ENCODE measurements at regions not wholly inside any gene's neighbourhood (a gene's known extent, or its start where the extent isn't known, plus 50 kb on each side); places are given as distances from the start of the nearest gene placed in this dataset.

GRCh38 chr17:14805348-14805747, 459.8 kb downstream of the PMP22 start:
- Histone ChIP-seq H3K27ac (ENCODE audit: low read depth, low read length) (no peak overlapping the region), H3K27me3 (ENCODE audit: control insufficient read depth, insufficient read depth, low read length) (no peaks in the 10 kb centered on the region), H3K9me3 (ENCODE audit: control insufficient read depth, insufficient read depth, low read length) (peaks cover 3% of the 10 kb centered on the region; the same call in 1 of the 2 replicates), H3K4me3 (ENCODE audit: low read depth, low read length) (no peak overlapping the region)
- TF ChIP-seq, protein P1, sequence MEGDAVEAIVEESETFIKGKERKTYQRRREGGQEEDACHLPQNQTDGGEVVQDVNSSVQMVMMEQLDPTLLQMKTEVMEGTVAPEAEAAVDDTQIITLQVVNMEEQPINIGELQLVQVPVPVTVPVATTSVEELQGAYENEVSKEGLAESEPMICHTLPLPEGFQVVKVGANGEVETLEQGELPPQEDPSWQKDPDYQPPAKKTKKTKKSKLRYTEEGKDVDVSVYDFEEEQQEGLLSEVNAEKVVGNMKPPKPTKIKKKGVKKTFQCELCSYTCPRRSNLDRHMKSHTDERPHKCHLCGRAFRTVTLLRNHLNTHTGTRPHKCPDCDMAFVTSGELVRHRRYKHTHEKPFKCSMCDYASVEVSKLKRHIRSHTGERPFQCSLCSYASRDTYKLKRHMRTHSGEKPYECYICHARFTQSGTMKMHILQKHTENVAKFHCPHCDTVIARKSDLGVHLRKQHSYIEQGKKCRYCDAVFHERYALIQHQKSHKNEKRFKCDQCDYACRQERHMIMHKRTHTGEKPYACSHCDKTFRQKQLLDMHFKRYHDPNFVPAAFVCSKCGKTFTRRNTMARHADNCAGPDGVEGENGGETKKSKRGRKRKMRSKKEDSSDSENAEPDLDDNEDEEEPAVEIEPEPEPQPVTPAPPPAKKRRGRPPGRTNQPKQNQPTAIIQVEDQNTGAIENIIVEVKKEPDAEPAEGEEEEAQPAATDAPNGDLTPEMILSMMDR (IDR thresholded peaks at IDR 0.05; ENCODE audit: low read depth, low read length) = no peak
- POLR2A ChIA-PET = no interaction called here
- DNase-seq (ENCODE audit: low read depth, low spot score) = no peak
- CTCF ChIA-PET = no interaction called here

DNA sequence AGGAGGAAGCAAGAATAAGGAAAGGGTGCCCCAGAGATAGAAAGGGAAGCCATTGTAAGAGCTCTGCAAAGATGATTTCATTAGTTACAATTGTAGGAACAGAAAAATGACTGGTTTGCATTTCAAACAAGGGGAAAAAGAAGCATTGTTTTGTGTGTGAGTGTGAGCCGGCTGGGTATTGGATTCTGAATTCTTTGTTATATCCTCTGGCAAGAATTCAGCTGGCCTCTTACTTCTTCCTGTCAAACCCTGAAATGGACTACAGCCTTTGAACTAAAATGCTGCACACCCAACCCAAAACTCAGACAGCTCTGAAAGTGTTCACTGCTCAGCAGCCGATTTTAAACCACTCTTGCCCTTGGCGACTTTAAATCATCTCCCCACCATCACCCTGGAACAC, 461.3 kb downstream of the PMP22 start:
- ChIA-PET POLR2A (no interaction called here), CTCF (interaction anchor here (1.9 kb wide), 1 partner anchor 123 kb away, joined by 5 read pairs; no protein-coding TSS in a partner anchor)
- H3K9me3 ChIP-seq (ENCODE audit: control insufficient read depth, insufficient read depth, low read length) = peaks cover 4% of the 10 kb centered on the region; the same call in 1 of the 2 replicates
- no peak overlapping the region for H3K4me3 ChIP-seq (ENCODE audit: low read depth, low read length)
- TF ChIP-seq, protein P1 (IDR thresholded peaks at IDR 0.05; ENCODE audit: low read depth, low read length) = no peak
- H3K27ac ChIP-seq (ENCODE audit: low read depth, low read length) = no peak overlapping the region
- no peak for DNase-seq (ENCODE audit: low read depth, low spot score)
- no peaks in the 10 kb centered on the region for H3K27me3 ChIP-seq (ENCODE audit: control insufficient read depth, insufficient read depth, low read length)

- Histone ChIP-seq H3K27ac (ENCODE audit: low read depth, low read length) (no peak overlapping the region), H3K27me3 (ENCODE audit: control insufficient read depth, insufficient read depth, low read length) (no peaks in the 10 kb centered on the region), H3K9me3 (ENCODE audit: control insufficient read depth, insufficient read depth, low read length) (peaks cover 4% of the 10 kb centered on the region; the same call in 1 of the 2 replicates), H3K4me3 (ENCODE audit: low read depth, low read length) (no peak overlapping the region)
- no peak for DNase-seq (ENCODE audit: low read depth, low spot score)
- TF ChIP-seq, protein P1 (IDR thresholded peaks at IDR 0.05; ENCODE audit: low read depth, low read length) = no peak
- ChIA-PET POLR2A (no interaction called here), CTCF (no interaction called here)
These were observed 467.3 kb downstream of the PMP22 start for GRCh38 chr17:14797801-14798200.

DNA sequence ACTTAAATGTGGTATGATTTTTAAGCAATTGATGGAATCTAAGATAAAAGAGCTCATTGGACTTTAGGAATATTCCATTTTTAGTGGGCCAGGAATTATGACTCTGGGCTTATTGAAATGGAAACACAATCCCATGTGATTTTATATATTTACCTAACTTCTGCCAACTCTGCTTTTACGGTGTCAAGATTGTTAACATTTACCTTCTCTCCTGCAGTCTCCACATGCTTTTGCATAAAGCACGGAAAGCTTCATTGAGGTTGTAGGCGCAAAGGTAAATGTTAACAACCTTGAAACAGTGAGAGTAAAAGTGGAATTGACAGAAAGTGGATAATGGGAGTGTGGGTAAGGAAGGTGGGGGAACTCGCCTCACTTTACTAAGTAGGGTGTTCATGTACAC, 468.1 kb downstream of the PMP22 start:
- TF ChIP-seq, protein P1 (IDR thresholded peaks at IDR 0.05; ENCODE audit: low read depth, low read length) = no peak
- ChIA-PET POLR2A (no interaction called here), CTCF (no interaction called here)

DNA sequence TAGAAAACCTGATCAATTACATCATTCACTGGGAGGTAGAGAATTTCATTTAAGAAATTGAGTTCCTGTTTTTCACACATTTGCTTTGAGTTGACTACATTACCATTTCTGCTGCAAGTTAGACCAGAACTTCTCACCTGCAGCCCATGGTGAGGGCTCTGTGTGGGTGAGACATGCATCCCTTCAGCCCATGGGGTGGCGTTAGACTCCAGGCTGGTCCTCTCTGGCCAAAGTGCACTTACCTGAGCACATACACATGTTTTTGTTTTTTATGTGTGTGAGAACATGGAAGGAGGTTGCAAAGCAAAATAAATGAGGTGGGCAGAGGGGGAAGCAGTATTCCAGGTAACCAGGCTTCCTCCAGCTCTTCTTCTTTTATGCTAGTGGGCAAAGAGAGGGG, 470.2 kb downstream of the PMP22 start:
- Histone ChIP-seq H3K27me3 (ENCODE audit: control insufficient read depth, insufficient read depth, low read length) (no peaks in the 10 kb centered on the region), H3K9me3 (ENCODE audit: control insufficient read depth, insufficient read depth, low read length) (no peaks in the 10 kb centered on the region), H3K4me3 (ENCODE audit: low read depth, low read length) (no peak overlapping the region), H3K27ac (ENCODE audit: low read depth, low read length) (no peak overlapping the region)
- CTCF ChIA-PET = no interaction called here
- TF ChIP-seq, protein P1 (IDR thresholded peaks at IDR 0.05; ENCODE audit: low read depth, low read length) = no peak
- DNase-seq (ENCODE audit: low read depth, low spot score) = no peak
- POLR2A ChIA-PET = no interaction called here

More for the DNA sequence above, 468.1 kb downstream of the PMP22 start:
- Histone ChIP-seq H3K4me3 (ENCODE audit: low read depth, low read length) (no peak overlapping the region), H3K9me3 (ENCODE audit: control insufficient read depth, insufficient read depth, low read length) (peaks cover 4% of the 10 kb centered on the region; the same call in 1 of the 2 replicates), H3K27ac (ENCODE audit: low read depth, low read length) (no peak overlapping the region), H3K27me3 (ENCODE audit: control insufficient read depth, insufficient read depth, low read length) (no peaks in the 10 kb centered on the region)
- no peak for DNase-seq (ENCODE audit: low read depth, low spot score)
